CD4-positive, alpha-beta T cell treated with Interleukin-1 beta for 1 hour (primary cell): ENCODE measurements at regions not wholly inside any gene's neighbourhood (a gene's known extent, or its start where the extent isn't known, plus 50 kb on each side); places are given as distances from the start of the nearest gene placed in this dataset.
A peak's percentile ranks its signal among the peaks of the same experiment; 100 is the strongest.

Experiments
- DNase-seq, 2 donors: peaks; one replicate each; pipeline ENCODE4 v3.0.0-alpha.2; 2020 to 2022

DNA sequence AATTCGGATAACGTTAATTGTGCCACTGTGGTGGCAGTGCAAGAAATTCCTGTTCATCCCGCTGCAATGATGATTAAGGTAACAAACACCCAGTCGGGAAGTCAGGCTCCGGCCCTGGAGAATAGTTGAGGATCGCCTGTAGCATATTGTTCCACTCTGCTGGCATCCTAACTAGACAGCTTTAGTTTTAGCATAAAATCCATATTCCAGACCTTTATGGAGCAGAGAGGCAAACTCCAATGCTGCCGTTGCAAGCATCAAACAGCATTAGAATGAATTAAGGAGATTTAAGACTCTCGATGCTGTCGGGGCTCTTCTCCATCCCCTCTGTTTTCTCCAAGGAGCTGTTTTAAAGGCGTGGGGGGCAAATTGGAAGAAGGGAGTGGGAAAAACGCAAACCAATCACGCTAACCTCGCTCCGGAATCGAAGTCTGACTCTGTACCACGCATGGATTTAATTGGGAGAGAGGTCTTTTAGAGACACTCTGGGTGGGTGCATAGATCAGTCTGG is 660.4 kb downstream of the VRK1 start:
- DNase-seq: no peak

DNA sequence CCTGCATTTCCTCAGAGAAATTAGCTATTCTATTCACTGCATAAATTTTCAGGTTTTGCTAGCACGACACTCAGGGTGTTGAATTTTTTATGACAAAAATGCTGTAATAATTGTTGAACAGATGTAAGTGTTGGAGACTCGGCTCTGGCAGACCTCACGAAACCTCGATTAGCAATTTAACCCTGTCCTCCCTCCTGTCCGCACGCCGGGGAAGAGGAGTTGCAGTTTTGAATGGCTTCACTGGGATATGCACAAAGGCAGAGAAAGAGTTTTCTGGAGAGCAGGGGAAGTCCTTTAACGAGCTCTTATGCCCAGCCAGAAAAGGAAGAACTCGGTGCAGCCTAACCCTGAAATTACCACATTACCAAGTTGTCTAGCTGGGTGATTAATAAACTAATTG is 661.1 kb downstream of the VRK1 start:
- no peak for DNase-seq

DNA sequence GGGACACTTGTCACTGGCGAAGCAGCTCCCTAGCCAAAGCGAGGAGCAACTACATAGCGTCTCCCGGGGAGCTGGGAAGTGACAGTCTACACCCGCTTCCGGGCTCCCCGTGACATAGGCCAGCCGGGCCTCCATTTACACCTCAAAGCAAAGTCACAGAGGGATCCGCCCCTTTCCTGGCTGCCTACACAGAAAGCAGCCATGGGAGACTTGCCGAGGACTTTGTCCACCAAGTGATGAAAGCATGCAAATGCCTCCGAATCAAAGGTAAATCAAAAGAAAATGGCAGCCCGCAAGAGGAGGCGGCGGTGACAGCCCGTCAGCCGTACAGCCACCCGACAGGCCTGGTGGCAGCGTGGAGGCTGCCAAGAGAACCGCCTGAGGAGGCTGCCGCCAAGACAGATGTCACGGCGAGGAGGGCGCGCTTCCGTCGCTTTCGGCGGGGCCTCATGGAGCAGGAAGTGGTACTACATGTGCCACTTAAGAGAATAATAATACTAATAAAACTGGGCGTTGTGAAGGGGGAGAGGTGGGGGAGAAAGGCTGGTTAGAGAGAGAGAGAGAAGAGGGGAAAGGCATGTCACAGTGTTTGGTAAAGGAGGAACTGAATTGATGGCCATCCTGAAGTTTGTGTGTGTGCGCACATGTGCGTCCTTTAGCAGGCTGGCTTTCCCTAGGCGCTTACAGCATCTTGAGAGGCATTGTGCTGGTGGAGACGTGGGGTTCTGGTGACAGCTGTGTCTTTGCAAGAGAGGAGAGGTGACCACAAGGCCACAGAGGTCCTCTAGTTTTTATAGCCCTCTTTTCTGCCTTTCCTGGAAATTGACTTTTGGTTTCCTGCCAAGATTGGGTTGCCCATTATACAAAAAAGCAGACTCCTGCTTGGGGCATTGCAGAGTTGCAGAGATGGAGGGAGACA is 661.7 kb downstream of the VRK1 start:
- DNase-seq: peak; percentile 80 to 84

DNA sequence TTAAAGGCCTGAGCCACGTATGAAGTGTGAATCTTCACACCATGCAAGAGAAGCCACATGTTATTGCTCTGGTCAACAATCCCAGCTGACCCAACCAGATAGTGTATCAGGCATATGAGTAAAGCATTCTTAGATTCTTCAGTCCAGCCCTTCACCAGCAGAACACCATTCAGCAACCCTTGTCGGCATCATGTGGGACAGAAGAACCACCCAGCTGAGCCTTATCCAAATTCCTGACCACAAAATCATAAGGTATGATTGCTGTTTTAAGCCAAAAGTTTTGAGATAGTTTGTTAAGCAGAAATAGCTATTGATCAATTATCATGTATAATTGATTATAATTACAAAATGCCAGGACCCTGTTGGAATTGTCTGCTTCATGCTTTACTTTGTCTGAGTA is 664.9 kb downstream of the VRK1 start:
- no peak for DNase-seq

DNA sequence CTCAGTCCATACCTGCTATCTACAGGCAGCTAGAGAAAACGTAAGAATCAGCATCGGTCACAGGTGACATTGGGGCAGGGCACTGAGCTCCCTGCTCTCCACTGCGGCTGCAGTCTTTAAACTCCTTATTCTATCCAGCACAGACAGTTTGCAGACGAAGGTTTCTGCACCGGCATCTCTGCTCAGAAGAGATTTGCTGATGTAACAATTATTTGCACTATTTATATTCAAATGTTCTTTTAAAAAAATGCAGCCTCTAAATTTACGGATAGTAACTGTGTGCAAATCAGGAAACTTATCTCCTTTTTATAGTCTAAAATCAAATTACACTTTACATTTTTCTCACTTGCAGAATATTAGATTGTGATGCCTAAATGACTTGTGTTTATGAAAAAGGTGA is 671.0 kb downstream of the VRK1 start:
- DNase-seq: no peak

DNA sequence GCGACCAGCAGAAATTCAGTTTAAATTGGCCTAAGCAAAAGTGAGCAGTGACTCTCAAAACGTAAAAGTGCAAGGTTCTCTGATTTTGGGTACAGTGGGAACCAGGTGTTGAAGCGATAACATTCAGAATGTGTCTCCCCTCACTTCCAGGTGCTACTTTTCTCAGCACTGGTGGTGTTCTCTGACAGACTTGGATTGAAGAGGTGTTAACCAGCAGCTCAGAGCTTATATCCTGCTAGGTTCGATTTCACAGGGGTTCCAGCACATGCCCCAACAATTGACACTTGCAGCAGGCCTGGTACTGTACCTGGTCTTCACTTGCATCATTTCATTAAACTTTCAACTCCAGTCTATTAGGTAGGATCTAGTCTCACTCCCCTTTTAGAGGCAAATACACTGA is 680.2 kb downstream of the VRK1 start:
- no peak for DNase-seq

DNA sequence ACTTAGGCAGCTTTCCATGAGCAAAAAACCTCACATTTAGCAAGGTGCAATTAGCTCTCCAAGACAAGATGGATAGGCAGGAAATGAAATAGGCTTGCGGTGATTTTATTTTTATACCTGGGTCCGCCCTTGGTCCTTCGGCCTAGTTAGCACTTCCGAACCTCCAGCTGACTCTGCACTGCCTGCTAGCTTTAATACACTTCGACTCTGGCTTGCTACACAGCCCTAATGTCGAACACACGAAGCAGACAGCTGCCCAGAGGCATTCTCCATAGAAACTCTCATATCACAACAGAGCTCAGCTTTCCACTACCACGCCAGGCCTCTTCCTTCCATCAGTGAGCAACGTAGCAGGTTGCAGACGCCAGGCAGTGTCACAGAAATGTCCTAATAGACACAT is 688.0 kb downstream of the VRK1 start:
- no peak for DNase-seq

DNA sequence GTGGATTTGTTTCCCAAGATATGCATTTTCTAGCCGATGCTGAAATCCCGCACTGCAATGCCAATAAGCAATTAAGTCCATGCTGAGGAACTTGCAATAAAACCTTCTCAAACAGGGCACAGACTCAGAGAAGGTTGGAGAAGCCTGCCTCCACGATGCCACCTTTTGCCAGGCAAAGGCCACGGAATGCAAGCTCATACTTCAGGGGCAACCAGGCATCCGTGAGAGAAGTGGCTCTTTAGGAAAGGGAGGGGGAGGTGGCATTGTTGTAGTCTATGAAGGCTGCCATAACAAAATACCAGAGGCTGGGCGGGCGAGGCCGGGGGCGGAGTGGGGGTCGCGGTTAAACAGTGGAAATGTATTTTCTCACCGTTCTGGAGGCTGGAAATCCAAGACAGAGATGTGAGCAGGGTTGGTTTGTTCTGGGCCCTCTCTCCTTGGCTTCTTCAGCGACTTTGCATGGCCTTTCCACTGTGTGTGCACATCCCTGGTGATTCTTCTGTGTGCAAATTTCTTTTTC is 689.5 kb downstream of the VRK1 start:
- no peak for DNase-seq

DNA sequence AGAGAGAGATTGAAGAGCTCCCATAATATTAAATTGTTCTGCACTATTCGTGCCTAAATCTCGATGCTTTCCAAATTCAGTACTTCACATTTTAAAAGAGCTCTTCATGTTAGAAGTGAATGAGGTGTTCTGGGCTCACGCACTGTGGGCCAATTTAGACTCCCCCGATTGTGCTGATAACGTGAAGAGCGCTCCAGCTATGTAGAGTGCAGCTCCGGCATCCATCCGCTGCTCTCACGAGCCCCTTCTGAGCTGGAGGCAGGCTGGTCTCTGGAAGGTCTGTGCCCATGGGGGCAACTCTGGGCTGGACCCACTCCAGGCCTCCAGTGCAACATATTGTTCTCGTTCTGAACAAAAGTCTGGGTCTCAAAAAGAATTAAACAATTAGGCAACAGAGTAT is 692.6 kb downstream of the VRK1 start:
- DNase-seq: no peak

DNA sequence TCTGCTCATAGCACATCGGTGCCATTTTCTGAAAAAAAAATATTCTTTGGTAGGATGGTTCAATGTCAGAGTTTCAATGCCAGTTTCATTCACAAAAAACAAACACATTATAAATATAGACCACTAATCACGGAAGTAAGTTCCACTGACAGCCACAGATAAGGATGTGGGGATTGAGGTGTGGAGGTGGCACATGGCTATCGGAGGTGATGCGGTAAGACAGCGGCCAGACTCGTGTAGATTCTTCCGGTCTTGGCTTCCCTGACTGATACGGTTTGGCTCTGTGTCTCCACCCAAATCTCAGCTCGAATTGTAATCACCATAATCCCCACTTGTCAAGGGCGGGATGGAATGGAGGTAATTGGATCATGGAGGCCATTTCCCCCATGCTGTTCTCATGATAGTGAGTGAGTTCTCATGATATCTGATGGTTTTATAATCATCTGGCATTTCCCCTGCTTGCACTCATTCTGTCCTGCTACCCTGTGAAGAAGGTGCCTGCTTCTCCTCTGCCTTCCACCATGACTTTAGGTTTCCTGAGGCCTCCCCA is 693.4 kb downstream of the VRK1 start:
- peak; percentile 20 to 22 for DNase-seq

DNA sequence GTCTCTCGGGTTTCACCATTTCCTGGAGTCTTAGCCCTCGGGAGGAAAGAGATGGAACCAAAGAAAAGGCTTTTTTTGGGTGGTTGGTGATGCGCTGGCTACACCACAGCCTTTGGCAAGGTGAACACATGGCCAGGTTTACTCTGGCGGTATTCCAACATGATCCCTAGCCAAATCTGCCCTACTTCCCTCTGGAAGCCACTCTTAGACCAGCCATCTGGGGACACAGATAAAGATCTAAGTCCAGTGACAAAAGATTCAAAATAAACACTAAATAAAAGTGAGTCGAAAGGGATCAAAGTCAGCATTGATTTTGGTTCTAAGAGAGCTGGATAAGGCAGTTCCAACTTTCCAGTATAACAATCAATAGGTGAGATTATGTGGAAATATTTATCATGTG is 694.5 kb downstream of the VRK1 start:
- no peak for DNase-seq

DNA sequence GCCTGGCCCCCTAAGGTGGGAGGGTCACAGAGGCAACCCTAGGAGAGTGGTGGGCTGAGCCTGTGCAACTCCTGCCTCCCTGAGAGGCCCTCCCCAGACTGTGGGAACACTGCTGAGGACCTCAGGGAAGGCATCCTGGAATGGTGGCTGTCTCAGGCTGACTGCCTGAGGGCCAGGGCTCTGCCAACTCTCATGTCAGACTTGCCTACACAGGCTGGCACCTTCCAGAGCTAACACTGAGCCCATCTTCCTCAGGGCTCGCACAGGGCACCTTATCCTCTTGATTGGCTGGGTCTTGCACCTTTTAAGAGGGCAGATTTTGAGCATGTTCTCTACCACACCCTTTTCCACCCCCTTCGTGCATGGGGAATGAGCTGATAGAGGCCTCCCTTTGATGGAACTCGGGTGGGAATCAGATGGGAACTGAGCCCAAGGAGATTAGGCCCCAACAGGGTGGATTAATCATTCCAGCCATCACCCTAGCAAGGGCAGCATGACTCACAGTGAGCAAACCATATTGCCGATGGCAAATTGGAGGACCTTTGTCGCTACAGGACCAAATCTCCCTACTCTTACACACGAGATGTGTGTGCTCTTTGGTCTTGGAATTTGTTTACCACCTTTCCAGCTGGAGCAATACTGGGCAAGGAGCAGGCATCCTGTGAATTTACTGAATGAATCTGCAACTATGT is 702.8 kb downstream of the VRK1 start:
- DNase-seq: no peak

DNA sequence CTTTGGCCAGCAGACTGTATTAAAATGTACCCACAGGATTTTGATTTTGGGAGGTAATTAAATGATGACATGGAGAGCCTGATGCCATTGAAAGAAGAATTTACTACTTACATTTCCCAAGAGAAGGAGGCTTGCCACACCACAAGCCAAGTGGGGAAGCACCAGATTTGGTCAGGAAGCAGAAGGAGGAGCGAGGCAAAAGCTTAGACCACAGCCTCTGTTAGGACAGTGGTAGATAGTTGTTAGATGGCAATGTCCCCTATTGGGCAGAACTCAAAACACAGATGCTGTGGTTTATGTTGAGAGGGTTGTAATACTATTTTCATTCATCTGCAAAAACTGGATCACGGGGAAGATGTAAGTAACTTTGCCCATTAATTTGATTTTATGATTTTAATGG is 709.4 kb downstream of the VRK1 start:
- DNase-seq: no peak

DNA sequence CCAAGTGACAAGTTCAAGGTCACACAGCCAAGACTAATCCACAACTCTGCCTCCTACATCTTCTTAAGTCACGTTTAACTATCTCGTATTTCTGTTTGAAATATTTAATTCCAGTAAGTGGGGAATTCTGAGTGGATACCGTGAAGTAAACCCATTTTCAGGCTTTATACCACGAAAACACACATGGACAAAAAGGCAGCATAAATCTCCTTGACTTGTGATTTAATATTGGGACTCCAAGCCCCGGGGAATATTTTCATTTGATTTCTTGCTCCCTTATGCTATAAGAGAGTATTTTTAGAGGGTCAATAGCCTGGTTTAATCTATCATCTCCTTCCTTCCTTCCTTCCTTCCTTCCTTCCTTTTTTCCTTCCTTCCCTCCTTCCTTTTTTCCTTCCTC is 716.7 kb downstream of the VRK1 start:
- DNase-seq: no peak

DNA sequence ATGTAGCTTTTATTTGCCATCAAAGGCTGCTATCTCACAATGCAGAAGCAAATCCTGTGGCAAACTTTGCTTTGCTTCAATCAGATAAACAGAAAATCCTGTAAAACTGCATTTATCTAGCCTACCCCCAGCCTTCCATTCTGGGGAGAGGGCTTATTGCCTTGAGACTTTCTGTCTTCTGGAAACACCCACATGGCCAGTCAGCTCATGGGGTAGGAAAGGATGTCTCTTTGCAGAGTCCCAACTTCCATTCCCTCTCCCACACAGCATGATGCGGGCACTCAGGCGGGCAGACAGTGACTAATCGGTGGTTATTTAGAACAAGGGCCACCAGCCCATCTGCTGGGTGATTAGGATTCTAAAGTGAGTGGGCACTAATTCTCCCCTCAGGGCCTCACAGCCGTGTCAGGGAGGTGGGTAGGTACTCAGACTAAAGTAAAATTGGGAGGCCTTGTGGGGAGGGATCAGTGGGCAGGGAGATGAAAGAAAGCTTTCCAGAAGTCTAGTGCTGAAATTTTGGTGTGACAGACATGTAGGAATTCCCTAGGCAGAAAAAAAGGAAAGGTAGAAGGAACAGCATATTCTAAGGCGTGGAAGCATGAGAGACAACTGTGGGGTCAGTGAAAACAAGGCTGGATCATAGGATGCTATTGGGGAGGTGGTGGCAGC is 720.5 kb downstream of the VRK1 start:
- no peak for DNase-seq

DNA sequence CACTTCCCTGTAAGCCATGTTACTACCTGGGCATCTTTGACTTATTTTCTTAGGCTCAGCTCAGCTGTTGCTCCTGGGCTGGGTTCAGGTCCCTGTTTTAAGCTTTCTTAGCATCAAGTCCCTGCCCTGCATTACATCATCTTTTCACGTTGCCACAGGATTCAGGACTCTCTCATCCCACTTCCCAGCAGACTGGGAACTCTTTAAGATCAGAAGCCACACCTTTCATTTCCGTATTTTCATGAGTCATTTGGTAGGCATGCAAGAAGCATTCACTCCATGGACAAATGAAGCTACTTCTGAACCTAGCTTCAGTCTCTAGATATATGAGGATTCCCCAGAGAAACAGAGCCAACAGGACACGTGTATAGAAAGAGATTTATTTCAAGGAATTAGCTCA is 726.8 kb downstream of the VRK1 start:
- no peak for DNase-seq

DNA sequence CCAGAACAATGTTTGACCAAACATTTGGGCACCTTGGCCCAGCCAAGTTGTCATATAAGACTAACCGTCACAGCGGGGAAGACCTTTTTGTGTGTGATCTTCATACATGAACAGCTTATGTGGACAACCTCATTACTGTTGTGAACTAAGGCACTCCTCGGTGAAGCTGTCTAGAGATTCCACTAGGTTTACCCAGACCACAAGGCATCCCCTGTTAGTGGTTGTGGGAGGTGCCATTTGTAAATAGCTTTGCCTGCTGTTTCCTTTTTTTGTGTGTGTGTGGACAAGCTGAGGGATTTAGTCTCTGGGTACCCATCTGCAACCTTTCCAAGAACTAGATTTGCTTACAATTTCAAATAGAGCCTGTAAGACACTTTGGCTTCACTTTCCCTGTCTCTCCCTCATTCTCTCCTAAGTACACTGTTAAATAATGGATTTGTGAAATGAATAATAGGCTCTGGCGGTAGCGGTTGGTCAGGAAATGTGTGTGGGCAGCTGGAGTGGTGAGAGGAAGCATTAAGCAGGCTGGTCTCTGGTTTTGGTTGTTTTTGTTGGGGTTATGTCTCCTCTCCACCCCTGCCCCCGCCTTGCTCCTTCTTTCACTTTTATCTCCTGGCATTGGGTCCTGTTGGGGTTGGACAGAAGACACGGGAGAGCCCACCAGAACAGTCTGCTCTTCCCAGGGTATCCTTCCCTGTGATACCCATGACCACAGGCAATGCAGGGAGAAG is 727.6 kb downstream of the VRK1 start:
- no peak for DNase-seq

DNA sequence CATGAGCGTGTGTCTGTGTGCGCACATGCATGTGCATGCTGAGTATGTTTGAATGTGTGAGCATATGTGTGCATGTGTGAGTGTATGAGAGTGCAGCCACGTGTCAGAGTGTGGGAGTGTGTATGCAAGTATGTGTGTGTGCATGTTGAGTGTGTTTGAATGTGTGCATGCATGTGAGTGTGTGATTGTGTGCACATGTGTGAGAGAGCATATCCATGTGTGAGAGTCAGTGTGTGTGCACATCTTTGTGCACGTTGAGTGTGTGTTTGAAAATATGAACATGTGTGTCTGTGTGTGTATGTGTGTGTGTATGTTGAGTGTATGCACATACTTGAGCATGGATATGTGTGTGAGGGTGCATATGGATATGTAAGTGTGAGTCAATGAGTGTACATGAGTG is 730.8 kb downstream of the VRK1 start:
- no peak for DNase-seq

DNA sequence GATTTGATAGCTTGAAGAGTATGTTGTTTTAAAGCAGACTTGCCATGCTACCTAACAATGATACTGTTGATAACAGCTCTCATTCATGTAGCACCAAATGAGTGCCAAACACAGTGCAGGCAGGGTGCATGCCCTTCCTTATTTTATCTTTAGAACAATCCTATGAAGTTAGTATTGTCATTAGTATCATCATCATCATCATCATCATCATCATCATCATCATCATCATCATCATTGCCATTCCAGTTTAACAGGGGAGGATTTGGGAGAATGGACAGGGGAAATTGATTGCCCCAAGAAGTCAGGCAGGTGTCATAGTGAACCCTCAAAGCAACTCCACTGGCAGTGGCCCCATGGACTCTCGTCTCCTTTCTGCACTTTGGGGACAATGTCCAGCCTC is 734.9 kb downstream of the VRK1 start:
- DNase-seq: no peak

DNA sequence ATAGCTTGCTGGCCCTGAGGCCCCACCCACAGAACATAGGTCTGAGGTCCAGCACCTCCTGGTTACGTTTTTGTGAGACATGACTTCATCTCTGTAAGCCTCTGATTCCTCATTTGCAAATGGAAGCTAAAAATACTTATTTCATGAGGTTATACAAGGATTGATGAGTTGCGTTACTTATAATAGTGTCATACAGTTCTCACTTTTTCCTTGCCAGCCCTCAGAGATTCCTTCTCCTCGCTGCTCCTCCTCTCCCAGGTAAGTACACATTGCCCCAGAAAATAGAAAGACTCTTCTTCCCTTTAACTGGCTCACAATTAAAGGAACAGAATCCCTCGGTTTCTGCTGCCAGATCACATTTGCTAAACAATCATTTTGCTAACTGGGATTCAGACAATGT is 739.2 kb downstream of the VRK1 start:
- no peak for DNase-seq

DNA sequence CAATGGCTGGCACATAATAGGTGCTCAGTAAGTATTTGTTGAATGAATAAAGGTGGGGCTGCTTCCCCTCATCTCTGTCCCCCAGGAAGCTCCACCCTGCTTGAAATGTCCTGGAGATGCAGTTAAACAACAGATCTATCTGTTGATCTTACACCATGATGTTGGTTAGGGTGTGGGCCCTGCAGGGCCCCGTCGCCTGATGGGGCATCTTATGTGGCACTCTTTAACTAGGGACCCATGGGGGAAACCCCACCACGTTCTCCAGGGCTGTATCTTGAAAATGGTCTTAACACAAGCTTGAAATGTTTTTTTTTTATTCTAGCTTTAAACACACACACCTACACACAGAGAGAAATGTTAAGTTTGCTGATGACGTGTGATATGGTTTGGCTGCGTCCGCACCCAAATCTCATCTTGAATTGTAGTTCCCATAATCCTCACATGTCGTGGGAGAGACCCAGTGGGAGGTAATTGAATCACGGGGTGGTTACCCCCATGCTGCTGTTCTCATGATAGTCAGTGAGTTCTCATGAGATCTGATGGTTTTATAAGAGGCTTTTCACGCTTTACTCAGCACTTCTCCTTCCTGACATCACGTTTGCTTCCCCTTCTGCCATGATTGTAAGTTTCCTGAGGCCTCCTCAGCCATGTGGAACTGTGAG is 741.7 kb downstream of the VRK1 start:
- no peak for DNase-seq

DNA sequence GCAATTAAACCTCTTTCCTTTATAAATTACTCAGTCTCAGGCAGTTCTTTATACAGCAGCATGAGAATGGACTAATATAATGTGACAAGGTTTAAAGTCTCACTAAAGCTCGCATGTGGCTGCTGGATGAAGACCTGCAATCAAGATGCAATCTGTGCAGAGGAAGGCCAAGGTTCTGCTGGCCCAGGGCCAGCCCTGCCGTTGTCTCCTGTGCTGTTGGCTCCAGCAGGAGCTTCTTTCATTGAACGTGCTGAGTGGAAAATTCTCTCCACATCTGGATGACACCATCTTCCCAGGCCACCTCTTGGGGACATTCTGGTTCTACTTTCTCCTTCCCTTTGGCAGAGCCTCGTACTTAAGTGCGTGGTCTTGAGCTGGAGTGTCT is 742.2 kb downstream of the VRK1 start:
- DNase-seq: no peak
